ENCODE measurements at regions not wholly inside any gene's neighbourhood (a gene's known extent, or its start where the extent isn't known, plus 50 kb on each side); places are given as distances from the start of the nearest gene placed in this dataset.
"Not testable (repeated sequence)": the region's sequence is repeated elsewhere in the genome, so short reads cannot be mapped to it uniquely, and the experiment has no call there.

DNA sequence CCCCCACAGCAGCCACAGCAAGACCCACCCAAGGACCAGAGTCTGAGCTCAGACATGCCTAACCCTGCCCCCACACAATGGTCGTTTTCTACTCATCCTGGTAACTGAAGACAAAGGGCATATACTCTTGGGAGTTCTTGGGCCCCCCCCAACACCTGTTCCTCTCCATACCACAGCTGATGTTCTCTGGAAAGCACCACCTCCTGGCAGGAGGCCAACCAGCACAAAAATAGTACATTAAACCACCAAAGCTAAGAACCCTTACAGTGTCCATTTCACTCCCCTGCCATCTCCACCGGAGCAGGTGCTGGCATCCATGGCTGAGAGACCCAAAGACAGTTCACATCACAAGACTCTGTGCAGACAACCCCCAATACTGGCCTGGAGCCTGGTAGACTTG, 80.6 kb upstream of the DAAM1 start:
- no peak for DNase-seq (ENCODE audit: low read depth in 2 of 2)

DNA sequence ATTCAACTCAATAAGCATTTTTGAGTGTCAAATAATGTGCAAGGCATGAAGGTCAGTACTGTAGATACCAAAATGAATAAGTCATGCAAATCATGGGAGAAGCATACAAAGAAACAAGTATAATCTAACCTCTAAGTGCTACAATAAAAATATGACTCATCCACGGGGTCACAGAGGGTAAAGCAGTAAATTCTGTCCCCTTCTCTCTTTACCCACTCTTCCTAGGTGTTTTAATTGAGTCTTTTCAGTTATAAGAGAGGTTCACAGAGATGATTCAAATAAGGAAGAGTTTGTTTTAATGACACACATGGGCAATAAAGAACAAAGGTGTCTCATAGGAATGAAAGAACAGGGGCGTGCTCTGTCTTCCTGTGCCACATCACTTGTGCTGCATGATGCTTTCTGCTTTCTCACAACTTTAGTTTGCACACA, 71.5 kb upstream of the DAAM1 start:
- DNase-seq (ENCODE audit: low read depth in 2 of 2), result no peak

DNA sequence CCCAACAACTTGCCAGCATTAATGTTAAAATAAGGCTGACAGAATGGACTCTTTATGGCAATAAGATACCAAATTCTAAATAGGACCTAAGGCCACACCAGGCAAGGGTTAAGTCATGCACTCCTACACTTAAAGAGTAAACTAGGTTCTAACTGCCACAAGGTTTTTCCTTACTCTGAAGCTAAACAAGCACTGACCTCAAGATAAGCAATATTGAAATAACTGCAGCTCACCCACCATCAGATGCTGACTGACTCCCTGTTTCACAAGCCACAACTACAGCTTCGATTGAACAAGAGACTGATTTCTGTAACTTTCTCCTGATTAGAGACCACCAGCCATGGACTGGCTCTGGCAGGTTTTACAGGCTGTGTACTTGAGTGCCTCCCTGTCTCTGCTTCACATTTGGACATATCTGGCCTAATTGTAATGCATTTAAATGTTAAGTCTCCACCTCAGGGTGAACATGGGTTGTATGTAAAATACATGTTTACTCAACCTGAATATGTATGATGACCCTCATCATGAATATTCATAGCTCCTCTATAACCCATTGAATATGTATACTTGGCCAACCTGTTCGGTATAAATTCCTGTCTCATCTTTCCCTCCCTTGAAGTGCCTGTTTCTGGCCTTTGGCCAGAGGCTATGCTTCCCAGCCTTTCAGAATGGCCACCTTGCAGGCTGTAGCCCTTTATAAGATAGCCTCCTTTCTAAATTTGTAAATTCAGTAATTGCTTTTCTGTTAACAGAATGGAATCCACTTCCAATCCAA, 70.5 kb upstream of the DAAM1 start:
- no peak for DNase-seq (ENCODE audit: low read depth in 2 of 2)

DNA sequence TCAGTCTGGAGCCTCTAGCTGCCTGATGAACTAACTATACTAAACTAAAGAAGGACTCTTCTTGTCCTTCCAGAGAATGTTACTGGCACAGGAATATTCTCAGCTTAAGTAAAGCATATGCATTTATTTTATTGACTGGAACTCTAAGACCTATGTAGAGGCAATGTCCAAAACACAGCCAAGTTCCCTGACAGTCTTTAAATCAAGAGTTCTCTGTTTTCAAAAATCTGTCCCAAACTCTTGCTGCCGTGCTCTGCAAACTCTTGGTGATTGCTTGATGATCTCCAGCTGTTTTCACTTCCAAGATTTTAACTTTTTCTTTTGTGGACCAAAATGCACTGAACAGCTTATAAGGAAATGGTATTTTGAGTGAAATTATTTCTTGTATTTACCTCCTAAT, 67.5 kb upstream of the DAAM1 start:
- no peak for DNase-seq (ENCODE audit: low read depth in 2 of 2)

DNA sequence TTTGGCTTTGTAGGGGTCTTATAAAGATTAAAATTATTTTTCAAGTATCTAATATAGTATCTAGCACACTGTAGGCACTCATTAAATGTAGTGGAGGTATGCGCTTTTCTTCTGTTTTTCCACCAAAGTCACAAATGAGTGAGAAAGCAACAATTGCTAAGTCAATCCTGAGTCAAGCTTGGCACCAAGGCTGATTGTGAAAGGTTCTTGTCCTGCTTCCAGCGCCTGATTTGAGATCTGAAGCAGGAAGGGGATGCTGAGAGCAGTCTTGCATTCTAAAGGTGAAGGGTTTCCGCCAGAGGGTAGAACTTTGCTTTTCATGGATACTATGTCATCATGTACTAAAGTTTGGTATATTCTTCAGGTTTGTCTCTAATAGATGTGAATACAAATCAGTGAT, 64.9 kb upstream of the DAAM1 start:
- no peak for DNase-seq (ENCODE audit: low read depth in 2 of 2)

DNA sequence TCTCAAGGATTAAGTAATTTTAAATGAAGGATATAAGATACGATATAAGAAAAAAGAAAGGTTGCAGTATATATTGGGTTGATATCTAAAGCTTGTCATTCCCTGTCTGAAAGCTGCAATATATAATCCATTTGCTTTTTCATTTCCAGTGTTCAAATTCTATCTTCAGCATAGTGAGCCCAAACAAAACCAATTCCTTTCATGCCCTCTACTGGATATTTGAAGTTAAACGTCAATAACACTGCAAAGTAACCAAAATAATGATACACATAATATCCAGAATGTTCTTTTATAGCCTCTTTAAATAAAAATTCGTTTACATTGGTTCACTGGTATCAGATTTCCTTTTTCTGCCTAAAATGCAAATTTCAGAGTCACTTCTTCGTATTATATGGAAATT, 64.5 kb upstream of the DAAM1 start:
- DNase-seq (ENCODE audit: low read depth in 2 of 2), result no peak

DNA sequence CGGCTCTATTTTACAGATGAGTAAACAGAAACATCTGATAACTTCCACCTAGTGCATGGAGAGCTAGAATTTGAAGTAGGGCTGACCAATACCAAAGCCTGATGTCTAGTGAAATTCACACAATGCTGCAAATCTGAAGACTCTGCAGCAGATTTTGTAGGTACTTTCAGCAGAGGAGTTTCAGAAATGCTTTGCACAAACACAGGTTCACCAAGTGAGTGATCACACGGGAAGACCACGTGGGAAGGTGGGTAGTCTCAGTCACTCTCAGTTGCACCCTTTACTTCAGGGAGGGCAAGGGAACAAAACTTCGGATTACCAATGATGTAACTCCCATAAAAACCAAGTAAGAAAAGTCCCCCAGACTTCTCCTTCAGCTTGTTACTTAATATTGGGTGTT, 63.3 kb upstream of the DAAM1 start:
- no peak for DNase-seq (ENCODE audit: low read depth in 2 of 2)

DNA sequence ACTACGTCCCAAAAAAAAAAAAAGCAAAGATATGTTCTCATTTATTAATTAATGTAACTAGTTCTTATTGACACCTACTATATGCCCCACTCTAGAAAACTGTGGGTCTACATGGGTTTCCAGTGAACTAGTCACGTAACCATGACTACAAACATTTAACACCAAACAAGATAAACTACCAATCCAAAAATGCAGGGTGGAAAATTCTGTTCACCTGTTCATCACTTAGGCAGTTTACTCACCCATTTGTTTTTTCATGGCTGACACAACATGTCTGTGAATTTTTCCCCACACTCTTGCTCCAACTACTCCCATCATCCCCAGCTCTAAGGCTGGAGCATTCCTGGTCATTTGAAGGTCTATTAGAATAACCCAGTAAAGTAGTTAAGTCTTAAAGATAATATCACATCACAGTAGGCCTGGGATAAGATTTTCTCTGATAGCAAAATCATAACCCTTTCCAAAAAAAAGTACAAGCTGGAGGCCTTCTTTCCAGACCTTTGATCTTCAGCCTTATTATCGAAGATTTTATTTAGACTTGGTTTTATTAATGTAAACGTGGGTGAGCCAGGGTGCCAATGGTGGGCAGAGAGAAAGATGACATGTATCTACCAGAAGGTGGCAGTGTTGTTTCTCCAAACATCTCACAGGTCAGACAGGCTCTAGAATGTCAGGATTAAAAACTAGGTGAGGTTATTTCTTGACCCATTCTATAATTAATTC, 61.6 kb upstream of the DAAM1 start:
- DNase-seq (ENCODE audit: low read depth in 2 of 2), result peak in 1 of 2 donors; percentile 1

DNA sequence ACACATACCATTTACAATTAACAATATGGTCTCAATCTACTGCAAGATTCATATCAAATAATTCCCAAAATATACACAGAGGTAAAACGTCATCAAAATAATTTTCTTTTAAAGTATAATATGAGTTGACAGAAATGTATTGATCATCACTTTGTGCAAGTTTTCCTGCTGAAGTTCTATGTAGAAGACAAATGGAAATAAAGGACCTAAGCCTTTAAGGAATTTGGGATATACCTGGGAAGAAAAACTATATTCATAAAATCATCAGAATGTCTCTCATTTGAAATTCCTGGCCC, 61.1 kb upstream of the DAAM1 start:
- DNase-seq (ENCODE audit: low read depth in 2 of 2), result no peak

DNA sequence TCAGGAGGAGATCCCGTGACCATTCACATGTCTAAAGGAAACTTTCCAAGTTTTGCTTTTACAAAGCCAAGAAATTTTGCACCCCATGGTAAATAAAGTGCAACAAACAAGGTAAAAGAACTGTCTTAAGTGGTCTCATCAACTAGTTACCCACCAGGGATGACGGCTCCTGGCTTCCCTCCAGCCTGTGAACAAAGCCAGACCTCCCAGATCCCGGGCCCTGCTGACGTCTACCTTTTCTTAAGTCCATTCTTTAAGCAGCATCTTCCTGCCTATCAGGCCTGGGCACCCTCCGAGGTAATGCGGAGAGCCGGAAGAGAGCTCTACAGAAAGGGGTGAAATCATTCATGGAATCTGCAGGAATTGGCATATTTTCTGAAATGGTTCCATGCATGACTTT, 58.0 kb upstream of the DAAM1 start:
- no peak for DNase-seq (ENCODE audit: low read depth in 2 of 2)

DNA sequence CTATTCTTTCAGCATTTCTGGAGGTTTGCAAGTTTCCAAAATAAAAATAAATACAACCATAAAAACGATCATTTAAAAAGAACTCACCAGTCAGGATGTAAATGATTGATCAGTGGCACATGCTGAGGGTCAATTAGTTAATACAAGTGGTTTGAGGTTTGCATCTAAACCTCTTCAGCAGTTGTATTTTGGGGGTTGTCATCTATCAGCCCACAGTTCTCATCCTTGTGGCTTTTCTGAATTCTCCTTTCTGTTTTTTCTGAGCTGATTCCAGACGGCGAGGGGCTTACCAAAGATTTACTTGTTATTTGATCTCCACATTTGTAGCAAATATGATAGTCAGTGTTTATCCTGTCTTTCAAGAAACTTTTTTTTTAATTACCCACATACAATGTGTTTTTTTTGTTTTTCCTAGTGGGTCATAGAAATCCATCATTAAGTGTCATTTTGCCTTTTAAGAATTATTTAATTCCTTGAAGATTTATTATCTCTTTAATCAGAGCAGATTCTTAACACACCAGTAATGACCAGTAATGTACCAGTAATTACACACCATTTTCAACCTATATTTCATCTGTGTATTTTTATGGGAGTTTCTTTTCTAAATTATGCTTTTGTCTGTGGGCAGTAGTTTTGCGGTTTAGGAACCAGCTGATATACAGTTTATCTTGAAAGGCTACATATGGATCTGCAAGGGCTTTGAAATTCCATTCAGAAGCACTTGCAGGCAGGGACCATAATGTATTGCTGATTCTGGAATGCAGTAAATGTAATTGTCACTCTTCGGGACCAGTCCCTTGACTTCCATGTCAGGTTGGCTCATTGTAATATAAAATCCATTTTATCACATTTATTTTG, 56.3 kb upstream of the DAAM1 start:
- no peak for DNase-seq (ENCODE audit: low read depth in 2 of 2)

DNA sequence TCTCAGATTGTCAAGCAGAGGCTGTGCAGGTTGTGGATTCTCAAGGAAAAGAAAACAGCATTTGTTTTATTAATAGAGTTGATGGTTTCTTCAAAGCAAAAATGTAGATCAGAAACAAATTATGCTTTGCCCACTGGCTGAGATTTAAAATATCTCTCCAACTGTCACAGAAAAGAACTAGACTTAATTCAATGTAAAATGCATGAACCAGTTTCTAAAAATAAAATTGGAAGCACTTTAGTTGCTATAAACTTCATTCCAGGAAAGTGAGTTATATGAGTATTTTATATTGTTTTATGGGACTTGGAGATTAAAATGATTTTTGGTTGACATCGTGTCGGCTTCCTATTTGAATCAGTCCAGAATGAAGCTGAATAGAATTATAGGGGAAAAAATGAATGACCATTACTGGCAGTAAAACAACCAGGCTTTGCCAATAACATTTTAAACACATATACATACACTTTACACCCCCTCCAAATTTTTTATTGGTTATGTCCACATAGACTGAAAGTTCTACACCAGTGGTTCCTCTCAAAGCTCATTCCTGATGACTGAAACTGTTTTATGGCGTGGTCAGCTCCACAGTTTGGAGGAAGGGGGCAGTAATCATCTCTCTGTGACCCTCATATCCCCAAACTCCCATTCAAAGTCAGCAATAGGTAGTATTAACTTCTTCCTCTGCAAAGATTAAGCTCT, 55.5 kb upstream of the DAAM1 start:
- DNase-seq (ENCODE audit: low read depth in 2 of 2), result no peak

DNA sequence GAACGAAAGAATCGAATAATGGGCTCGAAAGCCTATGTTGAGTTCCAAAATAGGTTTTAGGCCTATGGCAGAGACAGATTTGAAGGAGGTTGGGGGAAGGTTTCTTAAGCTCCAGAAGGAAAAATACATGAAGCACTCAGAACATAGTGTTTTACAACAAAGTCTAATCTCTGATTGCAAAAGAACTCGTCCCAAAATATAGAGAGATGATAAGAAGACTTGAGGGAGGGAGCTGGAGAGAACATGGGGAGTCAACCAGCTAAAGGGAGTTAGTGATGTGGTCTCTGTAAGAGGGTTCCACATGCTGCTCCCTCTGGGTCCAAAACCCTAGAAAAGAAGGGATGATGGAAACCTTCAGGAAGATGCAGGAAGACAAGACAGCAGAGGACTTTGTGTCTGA, 54.8 kb upstream of the DAAM1 start:
- no peak for DNase-seq (ENCODE audit: low read depth in 2 of 2)

DNA sequence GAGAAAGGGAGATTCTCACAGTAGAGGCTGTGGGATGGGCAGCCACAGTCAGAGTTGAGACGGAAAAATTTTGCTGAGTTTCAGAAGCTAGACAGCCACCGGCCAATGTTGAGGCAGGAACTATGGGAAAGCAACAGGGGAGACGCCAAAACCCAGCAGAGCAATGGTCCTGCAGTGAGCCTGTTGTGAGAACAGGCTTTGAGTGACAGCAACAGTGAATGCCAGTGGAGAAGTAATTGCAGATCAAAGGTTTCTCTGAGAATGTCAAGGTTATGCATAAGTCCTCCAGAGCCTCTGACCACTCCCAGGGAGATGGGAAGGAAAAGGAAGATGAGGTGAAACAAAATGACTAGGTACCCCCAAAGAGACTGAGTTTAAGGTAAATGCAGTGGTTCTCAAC, 54.2 kb upstream of the DAAM1 start:
- DNase-seq (ENCODE audit: low read depth in 2 of 2), result no peak

DNA sequence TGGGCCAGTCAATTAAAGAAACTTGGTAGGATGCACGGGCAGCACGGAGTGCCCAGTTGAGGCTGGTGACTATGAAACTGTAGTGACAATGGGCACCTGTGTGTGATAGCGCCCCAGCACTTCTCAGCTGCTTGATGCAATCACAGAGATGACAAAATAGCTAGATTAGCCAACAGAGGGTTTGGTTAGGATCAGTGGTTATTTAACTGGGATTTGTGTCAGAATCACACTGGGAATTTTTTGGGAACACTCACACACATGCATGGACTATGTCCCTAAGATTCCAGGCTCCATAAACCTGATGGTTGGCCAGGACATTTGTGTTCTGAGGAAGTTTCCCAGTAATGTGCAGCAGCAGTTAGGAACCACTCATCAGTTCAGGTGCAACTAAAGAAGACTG, 51.2 kb upstream of the DAAM1 start:
- DNase-seq (ENCODE audit: low read depth in 2 of 2), result no peak

DNA sequence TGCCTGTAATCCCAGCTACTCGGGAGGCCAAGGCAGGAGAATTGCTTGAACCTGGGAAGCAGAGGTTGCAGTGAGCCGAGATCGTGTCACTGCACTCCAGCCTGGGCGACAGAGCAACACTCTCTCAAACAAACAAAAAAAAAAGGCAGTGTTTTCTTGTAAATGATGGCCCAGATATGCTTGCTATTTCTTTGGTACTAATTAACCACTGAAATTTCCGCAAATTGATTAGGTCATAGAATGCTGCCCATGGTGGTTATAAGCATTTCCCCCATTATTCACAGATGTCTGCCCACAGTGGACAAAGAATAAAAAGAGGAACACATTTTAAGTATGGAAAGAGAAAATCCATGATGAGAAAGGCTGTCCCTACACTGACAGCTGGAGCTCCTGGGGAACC, 49.9 kb upstream of the DAAM1 start:
- DNase-seq (ENCODE audit: low read depth in 2 of 2), result not testable (repeated sequence)

Data from stimulated activated CD8-positive, alpha-beta memory T cell treated with anti-CD3 and anti-CD28 coated beads, Interleukin-2, amount 100 ng/mL, for 1 hour (primary cell).